Keratinocyte (primary cell): ENCODE measurements at regions not wholly inside any gene's neighbourhood (a gene's known extent, or its start where the extent isn't known, plus 50 kb on each side); places are given as distances from the start of the nearest gene placed in this dataset.

Experiments used
- CTCF ChIP-seq, 3 experiments: IDR thresholded peaks in 1 of 3; conservative IDR thresholded peaks in 1 of 3; optimal IDR thresholded peaks in 1 of 3; 2 replicates in 2 of 3; 3 replicates in 1 of 3; pipeline versions ENCODE3 to v1.5.1; 2011; ENCODE audit warnings: low read length in 3 of 3, mild to moderate bottlenecking in 3 of 3, moderate library complexity in 2 of 3, control low read depth in 1 of 3, inconsistent platforms in 1 of 3; ENCODE audit not compliant: insufficient read depth in 2 of 3; ENCODE audit errors: extremely low read depth in 1 of 3
- EZH2 ChIP-seq: IDR thresholded peaks from one replicate; pipeline ENCODE4 v1.6.1; 2012; ENCODE audit warnings: inconsistent platforms, mild to moderate bottlenecking, low read length, moderate library complexity

- TF ChIP-seq CTCF (optimal IDR thresholded peaks at IDR 0.05 in 1 of 3, IDR thresholded peaks at IDR 0.05 in 1 of 3, conservative IDR thresholded peaks at IDR 0.05 in 1 of 3; ENCODE audit: extremely low read depth in 1 of 3, insufficient read depth in 2 of 3, low read length in 3 of 3) (no peak), EZH2 (no peak)
Measured at GRCh38 chr2:220648628-220649027, 923.5 kb downstream of the EPHA4 start.
